ENCODE measurements at regions not wholly inside any gene's neighbourhood (a gene's known extent, or its start where the extent isn't known, plus 50 kb on each side); places are given as distances from the start of the nearest gene placed in this dataset.

DNA sequence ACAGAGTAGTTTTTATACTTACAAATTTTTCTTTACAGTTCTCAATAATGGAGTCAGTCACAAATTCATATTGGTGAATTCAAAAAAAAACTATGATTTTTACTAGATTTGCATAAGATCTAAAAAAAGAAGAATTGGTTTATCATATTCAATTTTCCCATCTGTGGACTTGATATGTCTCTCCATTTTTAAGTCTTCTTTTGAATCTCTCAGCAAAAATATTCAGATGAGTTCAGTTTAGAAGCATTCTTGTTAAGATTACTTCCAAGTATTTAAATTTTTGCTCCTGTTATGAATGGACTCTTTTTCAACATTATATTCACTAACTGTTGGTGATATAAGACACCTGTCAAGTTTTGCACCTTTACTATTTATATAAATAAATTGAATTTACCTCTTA is 360.6 kb upstream of the FLRT2 start:
- FAIRE-seq (no peak), ATAC-seq (no peak), DNase-seq (ENCODE audit: low read depth in 1 of 2, low spot score in 1 of 2) (no peak)
- POLR2A ChIA-PET = no interaction called here
- no peaks in the 10 kb centered on the region for H3K4me1 ChIP-seq
- H3K4me2 ChIP-seq = no peak overlapping the region
- H3K4me3 ChIP-seq = no peak overlapping the region
- CTCF ChIA-PET = no interaction called here
- H3K27ac ChIP-seq = no peak overlapping the region
- H3K9me3 ChIP-seq = no peaks in the 10 kb centered on the region
- TF ChIP-seq RCOR1 (IDR thresholded peaks at IDR 0.05; ENCODE audit: low read depth, low read length) = no peak

DNA sequence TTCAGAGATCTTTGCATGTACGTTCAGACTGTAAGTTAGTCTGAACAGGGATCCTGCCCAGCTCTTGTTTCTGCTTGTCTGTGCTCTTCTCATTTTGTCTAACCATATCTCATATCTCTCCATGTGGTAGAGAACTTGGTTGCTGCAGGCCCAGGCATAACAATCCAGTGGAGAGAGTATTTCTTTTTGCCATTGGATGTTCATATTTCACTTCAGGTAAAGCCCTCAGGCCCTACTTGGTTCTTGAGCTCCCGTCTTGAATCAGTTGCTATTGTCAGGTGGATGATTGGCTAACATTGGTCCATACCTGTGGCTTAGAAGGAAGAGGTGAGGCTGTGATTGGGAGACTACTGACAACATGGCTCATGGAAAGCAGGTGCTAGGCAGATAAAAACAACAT is 357.7 kb upstream of the FLRT2 start:
- no peaks in the 10 kb centered on the region for H3K9me3 ChIP-seq
- no peak for DNase-seq (ENCODE audit: low read depth in 1 of 2, low spot score in 1 of 2)
- POLR2A ChIA-PET = no interaction called here
- CTCF ChIA-PET = no interaction called here
- ATAC-seq = no peak
- no peak overlapping the region for H3K4me3 ChIP-seq
- TF ChIP-seq RCOR1 (IDR thresholded peaks at IDR 0.05; ENCODE audit: low read depth, low read length) = no peak
- no peak for TF ChIP-seq ZFP36 (IDR thresholded peaks at IDR 0.05; ENCODE audit: borderline replicate concordance, partially characterized antibody)
- no peak for TF ChIP-seq HOXA7 (CRISPR knock-in tag; IDR thresholded peaks at IDR 0.05)
- no peak for TF ChIP-seq POLR2A (IDR thresholded peaks at IDR 0.05; ENCODE audit: low read length)
- no peak for TF ChIP-seq JUN (IDR thresholded peaks at IDR 0.05)
- no peak for TF ChIP-seq SMC3 (IDR thresholded peaks at IDR 0.05)
- TF ChIP-seq, protein P1, sequence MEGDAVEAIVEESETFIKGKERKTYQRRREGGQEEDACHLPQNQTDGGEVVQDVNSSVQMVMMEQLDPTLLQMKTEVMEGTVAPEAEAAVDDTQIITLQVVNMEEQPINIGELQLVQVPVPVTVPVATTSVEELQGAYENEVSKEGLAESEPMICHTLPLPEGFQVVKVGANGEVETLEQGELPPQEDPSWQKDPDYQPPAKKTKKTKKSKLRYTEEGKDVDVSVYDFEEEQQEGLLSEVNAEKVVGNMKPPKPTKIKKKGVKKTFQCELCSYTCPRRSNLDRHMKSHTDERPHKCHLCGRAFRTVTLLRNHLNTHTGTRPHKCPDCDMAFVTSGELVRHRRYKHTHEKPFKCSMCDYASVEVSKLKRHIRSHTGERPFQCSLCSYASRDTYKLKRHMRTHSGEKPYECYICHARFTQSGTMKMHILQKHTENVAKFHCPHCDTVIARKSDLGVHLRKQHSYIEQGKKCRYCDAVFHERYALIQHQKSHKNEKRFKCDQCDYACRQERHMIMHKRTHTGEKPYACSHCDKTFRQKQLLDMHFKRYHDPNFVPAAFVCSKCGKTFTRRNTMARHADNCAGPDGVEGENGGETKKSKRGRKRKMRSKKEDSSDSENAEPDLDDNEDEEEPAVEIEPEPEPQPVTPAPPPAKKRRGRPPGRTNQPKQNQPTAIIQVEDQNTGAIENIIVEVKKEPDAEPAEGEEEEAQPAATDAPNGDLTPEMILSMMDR (IDR thresholded peaks at IDR 0.05) = no peak
- no peak for TF ChIP-seq POLR2AphosphoS2 (conservative IDR thresholded peaks at IDR 0.05; ENCODE audit: low read length)
- no peak for TF ChIP-seq BHLHE40 (IDR thresholded peaks at IDR 0.05; ENCODE audit: low read depth, low read length)
- TF ChIP-seq CHD2 (IDR thresholded peaks at IDR 0.05; ENCODE audit: low read length, partially characterized antibody) = no peak
- no peak for TF ChIP-seq GATA3 (IDR thresholded peaks at IDR 0.05; ENCODE audit: borderline replicate concordance)
- TF ChIP-seq, protein P2, sequence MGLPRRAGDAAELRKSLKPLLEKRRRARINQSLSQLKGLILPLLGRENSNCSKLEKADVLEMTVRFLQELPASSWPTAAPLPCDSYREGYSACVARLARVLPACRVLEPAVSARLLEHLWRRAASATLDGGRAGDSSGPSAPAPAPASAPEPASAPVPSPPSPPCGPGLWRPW (IDR thresholded peaks at IDR 0.05) = no peak
- TF ChIP-seq FOSL2 (IDR thresholded peaks at IDR 0.05) = no peak
- no peak for TF ChIP-seq FOSL2 (CRISPR knock-in tag; IDR thresholded peaks at IDR 0.05)
- TF ChIP-seq, protein P3, sequence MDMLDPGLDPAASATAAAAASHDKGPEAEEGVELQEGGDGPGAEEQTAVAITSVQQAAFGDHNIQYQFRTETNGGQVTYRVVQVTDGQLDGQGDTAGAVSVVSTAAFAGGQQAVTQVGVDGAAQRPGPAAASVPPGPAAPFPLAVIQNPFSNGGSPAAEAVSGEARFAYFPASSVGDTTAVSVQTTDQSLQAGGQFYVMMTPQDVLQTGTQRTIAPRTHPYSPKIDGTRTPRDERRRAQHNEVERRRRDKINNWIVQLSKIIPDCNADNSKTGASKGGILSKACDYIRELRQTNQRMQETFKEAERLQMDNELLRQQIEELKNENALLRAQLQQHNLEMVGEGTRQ (IDR thresholded peaks at IDR 0.05) = no peak
- no peak for FAIRE-seq
- 46% methylated on average over 2 of the region's 2 CpGs for WGBS (ENCODE audit: missing lambda C conversion rate)
- H3K27ac ChIP-seq = no peak overlapping the region
- H3K4me2 ChIP-seq = no peak overlapping the region
- H3K4me1 ChIP-seq = no peaks in the 10 kb centered on the region

DNA sequence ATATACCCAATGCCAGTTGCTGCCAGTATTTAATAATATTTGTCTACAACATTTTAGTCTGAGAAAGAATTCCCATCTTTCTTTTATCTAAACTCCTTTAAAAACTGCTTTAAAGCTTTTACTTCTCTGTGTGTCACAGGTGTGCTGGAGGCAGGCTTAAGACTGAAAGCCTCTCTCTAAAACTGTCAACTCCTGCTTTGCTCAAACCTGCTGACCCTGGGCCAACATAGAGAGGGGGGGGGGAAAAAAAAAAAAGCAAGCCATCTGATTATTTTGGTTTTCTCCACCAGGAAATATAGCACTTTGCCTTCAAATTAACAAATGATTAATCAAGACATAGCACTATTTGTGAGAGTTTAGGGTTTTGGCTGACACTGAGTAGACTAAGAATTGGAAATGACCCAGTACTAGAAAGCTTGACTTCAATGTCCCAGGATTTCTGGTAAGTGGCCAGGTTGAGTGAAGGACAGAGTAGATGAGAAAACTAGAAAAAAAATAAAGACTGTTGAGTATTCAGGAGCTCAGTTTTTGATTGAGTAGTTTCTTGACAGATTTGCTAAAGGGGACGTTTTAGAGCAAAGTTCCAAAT is 357.0 kb upstream of the FLRT2 start:
- Histone ChIP-seq H3K4me3 (no peak overlapping the region), H3K4me2 (no peak overlapping the region), H3K4me1 (no peaks in the 10 kb centered on the region), H3K9me3 (no peaks in the 10 kb centered on the region), H3K27ac (no peak overlapping the region)
- no peak for FAIRE-seq
- ChIA-PET CTCF (no interaction called here), POLR2A (no interaction called here)
- 19% methylated on average over 1 of the region's 1 CpG for WGBS (ENCODE audit: missing lambda C conversion rate)
- DNase-seq (ENCODE audit: low read depth in 1 of 2, low spot score in 1 of 2) = no peak
- TF ChIP-seq CHD4 (IDR thresholded peaks at IDR 0.05; ENCODE audit: borderline replicate concordance) (no peak), TFCP2L1 (CRISPR knock-in tag; IDR thresholded peaks at IDR 0.05) (no peak), MAZ (IDR thresholded peaks at IDR 0.05; ENCODE audit: borderline replicate concordance, low read depth, low read length) (no peak), NPAS2 (CRISPR knock-in tag; IDR thresholded peaks at IDR 0.05; ENCODE audit: borderline replicate concordance) (no peak), HOXB5 (CRISPR knock-in tag; IDR thresholded peaks at IDR 0.05) (no peak), MYC (IDR thresholded peaks at IDR 0.05; ENCODE audit: borderline replicate concordance, low read length) (no peak), ZNF302 (CRISPR knock-in tag; IDR thresholded peaks at IDR 0.05) (no peak), EHMT2 (IDR thresholded peaks at IDR 0.05; ENCODE audit: low read depth) (no peak), FOSL2 (IDR thresholded peaks at IDR 0.05) (no peak), FOSL2 (CRISPR knock-in tag; IDR thresholded peaks at IDR 0.05) (no peak), NR3C1 (IDR thresholded peaks at IDR 0.05) (no peak)
- ATAC-seq = no peak
